Midbrain (tissue), 1 donor: ENCODE measurements at regions not wholly inside any gene's neighbourhood (a gene's known extent, or its start where the extent isn't known, plus 50 kb on each side); places are given as distances from the start of the nearest gene placed in this dataset.

Source experiments
- DNase-seq: peaks from one replicate; lab custom pipeline; 2025; lab: John Stamatoyannopoulos, UW

DNA sequence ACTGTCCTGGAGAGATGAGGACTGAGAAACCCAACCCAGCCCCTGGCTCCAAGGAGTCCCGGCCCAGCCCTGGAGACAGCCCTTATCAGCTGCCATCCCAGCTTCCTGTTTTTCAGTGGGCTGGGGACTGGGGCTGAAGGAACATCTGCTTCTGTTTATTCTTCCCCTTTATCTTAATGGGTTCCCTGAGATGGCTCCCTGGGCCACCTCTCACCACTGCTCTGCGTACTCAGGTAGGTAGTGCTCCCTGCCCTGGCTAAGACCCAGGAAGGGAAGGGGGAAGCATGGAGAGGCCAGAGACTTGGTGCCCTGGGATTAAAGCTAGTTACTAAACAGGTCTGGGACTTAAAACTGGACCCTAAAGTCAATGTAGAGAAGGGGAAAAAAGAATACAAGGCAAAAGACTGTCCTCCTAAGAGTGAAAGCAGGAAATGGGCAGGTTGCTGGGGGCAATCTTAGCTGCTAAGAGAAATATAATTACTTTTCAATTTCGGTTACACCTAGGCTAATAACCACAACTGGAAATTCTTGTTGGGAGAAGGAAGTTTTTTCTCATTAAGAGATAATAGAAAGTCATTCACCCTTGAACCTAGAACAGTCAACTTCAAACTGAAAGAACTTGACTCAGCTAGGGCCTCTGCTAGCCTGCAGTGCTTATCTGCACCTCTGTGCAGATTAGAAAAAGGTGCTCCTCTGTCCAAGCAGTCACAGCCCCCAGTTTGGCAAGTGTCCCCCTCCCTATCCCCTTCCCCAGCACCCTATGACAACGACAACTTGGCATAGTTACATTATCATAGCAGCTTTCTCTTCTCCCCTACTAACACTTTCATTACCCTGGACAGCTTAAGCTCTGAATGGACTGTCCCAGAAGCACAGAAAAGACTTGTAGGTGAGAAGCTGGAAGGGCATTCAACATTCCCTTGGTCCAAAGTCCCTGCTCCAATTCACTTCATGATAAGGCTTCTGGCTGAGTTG, 65.6 kb upstream of the KDM7A start:
- peak; percentile 15 for DNase-seq

DNA sequence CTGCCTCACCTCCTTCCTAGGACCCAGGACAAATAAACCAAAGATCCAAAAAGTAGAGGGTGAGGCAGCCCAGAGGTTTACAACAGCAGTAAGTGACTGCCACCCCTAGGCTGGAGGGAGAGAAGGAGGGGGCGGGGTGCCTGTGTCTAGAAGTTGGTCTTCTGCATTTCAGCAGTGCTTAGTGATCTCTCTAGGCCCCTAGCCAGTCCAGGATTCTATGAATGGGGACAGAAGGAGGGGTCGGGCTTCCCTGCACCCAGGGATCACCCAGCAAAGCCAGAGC, 62.8 kb upstream of the KDM7A start:
- no peak for DNase-seq

DNA sequence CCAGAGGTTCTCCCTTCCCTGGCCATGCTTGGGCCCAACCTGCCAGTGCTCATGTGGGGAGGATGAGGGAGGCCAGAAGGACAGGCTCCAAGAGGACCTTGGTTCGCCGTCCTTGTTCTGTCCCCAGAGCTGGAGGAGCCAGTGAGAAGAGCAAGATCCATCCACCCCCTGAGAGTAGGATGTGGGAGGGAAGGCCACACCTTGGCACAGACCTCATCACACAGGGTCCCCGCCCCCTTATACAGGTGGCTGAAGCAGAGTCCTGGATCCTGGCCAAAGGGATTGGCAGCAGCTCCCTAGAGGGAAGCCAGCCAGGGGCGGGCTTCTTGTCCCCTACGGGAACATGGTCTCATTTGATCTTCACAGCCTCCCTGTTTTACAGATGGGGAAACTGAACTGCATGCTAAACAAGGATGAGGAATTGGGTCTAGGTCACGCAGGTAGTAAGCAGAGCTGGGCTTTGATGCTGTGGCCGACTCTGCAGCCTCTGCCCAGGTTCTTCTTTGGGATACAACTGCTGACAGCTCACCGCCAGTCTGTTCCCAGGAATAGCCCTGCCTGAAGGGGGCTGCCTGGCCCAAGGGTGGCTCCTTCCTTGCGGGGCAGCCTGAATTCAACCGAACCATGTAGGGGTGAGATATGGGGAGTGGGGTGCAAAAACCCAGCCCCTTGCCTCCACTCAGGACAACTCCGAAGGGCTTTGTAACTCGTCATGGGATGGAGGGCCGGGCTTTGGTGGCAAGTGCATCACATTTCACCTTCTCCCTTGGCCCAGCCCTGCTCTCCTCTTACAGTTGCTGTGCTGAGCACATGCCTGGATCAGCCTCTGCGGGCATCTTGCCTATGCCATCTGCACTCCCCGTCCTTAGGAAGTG, 62.2 kb upstream of the KDM7A start:
- DNase-seq = no peak

DNA sequence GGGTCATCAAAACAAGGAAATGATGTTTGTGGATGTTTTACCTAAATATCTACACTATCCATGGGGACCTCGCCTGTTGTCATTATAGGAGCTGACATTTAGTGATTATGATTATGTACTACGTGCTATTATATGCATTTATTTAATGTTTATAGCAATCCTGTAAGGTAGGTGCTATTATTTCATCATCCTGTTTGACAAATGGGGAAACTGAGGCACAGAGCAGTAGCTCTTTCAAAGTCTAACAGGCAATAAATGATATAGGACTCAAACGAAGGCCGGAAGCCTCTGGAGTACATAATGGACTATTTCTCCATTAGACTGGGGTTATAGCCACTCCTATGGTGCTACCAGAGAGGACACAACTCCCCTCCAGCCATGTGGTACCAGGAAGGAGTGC, 60.6 kb upstream of the KDM7A start:
- DNase-seq = no peak

DNA sequence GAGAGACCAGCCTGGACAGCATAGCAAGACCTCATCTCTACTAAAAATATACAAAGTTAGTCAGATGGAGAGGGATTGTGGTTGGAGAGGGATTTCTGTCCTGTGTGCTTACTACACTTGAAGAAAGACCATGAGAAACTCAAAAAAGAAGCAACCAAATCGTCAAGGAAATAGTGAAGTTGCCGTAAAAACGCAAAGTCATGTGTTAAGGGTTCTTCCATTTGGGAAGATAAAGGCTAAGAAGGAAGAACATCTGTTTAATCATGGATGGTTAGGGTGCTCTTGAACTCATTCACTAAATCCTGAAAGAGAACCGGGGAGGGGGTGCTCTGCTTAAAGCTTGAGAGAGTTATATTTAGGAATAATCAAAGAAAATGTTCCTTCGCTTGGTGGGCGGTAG, 59.8 kb upstream of the KDM7A start:
- DNase-seq = no peak

DNA sequence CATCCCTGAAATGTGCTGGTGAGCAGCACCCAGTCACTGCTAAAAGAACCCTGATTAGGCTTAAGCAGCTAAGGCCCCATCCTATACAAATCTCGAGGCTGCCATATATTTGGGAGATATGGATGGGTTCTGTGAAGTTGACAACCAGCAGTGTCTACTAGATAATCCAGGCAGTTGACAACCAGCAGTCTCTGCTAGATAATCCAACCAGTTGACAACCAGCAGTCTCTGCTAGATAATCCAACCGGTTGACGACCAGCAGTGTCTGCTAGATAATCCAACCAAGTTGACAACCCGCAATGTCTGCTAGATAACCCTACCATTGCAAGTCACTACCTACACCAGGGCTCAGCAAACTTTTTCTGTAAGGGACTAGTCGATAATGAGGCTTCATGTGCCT, 58.3 kb upstream of the KDM7A start:
- no peak for DNase-seq

DNA sequence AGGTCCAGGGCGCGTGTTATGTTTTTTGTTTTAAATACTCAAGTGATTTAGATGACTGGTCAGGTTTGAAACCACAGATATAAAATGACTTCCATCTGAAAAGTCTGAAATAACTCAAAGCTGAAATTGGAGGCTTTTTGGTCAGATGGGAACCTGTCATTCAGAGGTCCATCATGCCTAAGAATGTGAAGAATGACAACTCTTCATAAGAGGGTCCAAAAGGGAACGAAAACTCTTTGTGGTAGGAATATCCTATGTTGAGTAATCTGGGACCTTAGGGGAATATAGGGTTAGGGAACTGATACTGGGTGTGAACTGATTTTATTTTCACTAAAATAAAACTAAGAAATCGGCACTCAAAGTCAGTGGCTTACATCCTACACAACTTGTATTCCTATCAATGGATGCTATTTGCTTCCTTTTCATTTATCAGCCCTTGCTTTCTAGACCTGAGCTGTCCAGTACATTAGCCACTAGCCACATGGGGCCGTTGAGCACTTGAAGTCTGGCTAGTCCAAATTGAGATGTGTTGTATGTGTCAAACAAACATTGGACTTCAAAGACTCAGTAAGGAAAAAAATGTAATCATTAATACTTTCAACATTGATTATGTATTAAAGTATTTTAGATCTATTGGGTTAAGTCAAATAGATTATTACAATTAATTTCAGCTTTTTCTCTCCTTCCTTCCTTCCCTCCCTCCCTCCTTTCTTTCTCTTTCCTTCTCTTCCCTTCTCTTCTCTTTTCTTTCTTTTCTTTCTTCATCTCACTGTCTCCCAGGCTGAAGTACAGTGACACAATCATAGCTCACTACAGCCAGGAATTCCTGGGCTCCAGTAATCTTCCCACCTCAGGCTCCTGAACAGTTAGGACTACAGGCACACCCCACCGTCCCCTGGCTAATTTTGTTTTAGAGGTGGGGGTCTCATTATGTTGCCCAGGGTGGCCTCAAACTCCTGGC, 56.5 kb upstream of the KDM7A start:
- DNase-seq = no peak

DNA sequence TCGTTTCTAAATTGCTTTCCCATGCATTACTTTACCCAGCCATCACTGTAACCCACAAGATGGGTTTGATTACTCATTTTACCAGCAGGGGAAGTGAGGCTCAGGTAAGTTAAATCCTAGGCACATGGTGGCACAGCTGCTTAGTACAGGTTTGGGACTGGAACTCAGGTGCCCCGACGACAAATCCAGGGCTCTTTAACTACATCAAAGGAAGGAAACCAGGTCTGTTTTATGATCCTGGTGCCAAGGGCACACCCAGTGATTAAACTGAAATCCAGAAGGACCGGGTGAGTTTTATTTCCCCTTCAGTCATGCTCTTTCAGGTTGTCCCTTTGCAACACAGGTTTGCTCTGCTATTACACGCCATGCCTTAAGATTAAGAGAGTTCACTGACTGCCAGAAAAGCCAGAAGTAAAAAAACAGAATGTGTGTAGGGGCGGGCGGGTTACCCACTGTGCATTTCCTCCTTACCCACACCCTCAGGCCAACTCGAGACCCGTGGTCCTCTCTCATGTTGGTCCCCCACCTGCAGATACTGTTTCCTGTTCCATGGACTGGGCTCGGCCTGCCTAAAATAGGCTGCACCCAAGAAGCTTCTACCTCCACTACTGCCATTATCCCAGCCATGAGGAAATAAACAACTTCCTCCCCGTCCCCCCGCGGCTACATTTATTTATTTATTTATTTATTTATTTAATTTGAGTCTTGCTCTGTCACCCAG, 55.1 kb upstream of the KDM7A start:
- DNase-seq = no peak

DNA sequence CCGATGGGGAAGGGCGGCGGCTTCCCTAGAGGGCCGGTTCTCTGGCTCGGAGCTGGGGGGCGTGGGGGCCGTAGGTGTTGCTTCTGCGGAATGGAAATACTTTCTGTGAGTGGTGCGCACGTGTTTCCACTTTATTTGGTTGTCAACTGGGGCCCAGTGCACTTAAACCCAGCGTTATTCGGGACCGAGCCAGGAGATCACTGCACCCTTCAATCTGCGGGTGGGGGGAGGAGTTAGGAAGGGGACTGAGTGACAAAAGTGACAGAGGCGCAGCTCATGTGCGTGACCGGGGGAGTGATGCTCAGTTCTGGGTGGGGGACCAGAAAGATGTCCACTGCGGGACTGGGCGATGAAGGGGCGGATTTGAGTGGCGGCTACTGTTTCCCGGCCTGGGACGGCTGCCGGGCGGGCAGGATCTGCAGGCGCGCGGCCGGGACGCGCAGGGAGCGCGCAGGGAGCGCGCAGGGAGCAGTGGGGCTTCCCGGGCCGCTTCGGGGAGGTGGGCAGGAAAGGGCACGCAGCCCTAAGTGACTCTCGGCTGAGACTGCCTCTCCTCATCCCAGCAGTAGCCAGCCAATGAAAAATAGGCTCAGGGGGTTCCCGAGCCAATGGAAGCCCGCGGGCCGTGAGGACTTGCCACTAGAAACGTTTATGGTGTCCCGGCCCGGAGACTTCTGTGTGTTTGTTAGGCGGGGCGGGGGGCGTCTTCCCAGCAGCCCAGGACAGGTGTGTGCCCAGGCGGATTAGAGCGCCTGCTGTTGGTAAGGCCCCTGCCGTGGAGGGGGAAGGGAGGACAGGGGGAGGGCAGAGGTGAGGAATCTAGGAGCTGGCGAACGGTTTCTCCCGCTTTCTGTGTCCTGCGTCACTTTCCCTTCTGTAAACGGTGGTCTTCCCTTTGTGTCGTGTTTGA, 54.3 kb upstream of the KDM7A start:
- DNase-seq = peak; percentile 30

DNA sequence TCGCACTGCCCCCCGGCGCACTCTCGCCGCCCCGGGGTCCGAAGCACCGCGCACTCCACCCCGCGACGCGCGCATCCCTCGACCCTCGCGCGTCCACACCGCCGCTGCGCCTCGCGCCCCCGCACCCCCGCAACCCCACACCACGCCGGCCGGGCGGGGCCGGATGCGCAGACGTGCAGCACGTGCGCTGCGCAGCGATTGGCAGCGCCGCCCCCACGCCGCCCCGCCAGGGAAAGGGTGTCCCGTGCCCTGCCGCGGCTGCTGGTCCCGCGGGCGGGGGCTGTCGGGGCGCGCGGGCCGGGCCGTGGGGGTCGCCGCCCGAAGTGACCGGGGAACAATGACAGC, 53.7 kb upstream of the KDM7A start:
- DNase-seq = no peak

DNA sequence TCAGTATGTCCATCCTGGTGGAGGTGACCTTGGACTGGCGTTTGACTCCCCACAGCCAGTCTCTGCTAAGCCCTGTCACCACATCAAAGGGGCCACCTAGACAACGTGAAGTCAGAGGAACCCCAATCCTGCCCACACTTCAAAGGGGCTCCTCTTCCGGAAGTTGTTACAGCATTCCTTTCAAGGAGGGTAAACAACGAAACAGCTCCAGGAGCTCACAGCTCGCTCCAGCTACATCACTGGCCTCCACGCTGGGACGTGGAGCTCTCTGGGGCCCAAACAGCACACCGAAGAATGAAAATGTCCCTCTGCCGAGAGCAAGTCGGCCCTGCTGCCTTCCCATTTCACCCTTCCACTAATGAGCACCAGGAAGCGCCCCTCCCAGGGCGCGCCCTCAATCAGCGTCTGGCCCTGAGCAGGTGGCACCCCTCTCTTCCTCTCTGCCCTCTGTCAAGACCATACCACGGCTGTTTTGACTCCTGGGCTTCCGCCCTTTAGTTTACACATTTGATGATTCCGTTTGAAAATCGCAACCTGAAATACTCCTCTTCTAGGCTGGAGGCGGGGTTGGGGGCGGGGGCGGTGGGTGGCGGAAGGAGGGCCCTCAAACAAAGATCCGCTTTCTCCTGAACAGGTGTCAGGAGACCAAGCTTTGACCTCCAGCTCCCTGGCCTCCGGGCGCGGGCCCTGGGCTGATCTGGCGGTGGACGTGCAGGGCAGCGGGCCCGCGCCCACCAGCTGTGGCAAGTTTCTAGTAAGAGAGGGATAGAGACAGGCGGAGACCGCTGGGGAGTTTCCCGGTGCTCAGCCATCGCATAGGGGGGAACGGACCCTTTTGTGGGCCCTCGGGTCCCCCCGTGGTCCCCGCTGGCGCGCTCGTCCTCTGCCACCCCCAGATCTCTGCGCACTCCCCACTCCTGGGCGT, 53.1 kb upstream of the KDM7A start:
- DNase-seq = no peak

DNA sequence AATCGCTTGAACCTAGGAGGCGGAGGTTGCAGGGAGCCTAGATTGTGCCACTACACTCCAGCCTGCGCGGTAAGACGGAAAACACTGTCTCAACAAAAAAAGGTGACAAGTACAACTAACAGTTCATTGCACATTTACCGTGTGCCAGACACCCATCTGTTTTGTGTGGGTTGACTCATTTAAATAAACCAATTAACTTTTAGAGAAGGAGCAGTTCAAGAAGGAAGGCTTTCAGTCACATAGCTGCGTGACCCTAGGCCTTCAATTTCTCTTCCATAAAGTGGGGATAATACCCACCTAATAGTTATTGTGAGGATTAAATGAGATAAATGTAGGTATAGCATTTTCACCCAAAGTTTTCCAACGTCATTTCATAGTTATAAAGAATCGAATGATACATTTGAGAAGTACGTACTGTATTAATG, 52.3 kb upstream of the KDM7A start:
- no peak for DNase-seq
